GM21717 (cell line): ENCODE measurements at regions not wholly inside any gene's neighbourhood (a gene's known extent, or its start where the extent isn't known, plus 50 kb on each side); places are given as distances from the start of the nearest gene placed in this dataset.

Source experiments
- ATAC-seq: cut with Tn5 transposase; IDR thresholded peaks from one replicate; pipeline ENCODE4 v1.9.1; 2021; ENCODE audit warnings: mild to moderate bottlenecking, moderate library complexity; ENCODE audit not compliant: unreplicated experiment

DNA sequence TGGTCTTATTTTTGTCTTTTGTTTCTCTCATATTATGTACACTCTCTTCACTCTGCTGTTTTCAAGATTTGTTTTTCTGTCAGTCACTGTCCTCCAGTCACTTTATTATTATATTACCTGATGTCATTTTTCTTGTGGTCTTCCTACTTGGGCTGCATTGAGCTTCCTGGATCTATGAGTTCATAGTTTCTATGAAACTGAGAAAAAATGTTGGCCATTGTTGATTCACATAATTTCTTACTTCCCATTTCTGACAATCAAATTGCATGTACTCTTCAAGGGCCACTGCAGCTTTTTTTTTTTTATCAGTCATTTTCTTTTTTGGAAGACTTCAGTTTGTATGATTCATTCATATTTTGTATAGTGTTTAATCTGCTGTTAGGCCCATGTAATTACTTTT lies 1180.6 kb upstream of the GBE1 start:
- no peak for ATAC-seq

DNA sequence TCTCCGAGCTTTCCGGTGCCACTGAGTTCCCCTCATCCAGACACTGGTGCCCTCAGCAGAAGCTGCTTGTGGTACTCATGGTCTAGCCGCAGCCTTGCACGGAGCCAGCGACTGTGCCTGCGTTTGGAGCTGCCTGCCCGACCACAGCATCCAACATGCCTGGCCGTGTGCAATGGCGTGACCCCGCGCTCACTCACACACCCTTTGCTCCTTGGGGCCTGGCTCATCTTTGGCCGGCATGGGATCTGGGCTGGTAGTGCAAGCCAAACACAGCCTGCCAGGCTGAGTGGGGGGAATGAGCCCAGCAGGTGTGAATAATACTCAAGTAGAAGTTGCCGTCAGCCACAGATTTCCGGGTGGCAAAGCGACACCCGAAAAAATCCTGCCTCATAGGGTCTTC lies 1178.7 kb upstream of the GBE1 start:
- ATAC-seq, result no peak

DNA sequence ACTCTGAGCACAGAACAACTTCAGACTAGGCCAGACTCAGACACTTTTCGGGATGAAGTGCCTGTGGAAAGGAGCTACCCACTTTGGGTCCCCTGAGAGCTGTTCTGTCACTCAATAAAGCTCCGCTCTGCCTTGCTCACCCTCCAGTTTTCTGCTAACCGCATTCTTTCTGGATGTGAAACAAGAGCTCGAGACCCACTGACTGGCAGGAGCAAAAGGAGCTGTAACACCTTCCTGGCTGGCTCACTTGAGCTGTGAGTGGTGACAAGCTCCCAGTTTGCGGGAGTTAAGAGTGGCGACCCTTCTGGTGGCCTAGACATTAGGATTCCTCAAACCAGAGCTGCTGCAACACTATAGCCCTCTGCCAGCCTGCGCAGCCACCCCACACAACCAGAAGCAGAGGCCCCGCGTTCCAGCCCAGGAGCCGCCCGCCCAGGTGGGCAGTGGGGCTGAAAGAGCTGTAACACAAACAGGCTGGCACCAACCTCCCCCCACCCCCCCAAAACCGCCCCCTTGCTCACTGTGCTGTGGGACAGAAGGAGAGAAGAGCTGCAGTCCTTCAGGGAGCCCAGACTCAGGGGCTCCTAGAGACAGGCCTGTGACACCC lies 1178.1 kb upstream of the GBE1 start:
- ATAC-seq, result no peak

DNA sequence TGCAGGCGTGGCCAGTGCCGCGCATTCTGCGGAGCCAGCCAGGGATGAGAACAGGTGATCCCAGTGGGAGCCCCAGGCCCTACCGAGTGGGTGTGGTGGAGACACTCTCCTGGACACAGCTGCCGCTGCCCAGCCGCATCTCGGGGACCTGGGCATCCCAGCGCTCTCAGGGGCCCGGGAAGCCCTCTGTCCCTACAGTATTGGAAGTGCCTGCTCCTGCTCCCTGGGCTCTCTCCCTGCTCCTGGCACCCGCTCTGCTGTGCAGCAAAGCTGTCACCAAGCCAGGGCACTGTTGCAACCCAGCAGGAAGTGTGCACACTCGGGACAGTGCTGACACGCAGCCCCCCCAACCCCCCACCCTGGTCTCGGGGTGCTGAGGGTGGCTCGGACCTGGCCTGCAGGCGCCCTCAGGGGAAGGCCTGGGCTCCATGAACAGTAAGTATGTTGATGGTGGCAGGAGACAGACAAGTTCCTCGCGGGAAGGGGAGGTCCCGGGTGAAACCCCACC lies 1177.4 kb upstream of the GBE1 start:
- no peak for ATAC-seq

DNA sequence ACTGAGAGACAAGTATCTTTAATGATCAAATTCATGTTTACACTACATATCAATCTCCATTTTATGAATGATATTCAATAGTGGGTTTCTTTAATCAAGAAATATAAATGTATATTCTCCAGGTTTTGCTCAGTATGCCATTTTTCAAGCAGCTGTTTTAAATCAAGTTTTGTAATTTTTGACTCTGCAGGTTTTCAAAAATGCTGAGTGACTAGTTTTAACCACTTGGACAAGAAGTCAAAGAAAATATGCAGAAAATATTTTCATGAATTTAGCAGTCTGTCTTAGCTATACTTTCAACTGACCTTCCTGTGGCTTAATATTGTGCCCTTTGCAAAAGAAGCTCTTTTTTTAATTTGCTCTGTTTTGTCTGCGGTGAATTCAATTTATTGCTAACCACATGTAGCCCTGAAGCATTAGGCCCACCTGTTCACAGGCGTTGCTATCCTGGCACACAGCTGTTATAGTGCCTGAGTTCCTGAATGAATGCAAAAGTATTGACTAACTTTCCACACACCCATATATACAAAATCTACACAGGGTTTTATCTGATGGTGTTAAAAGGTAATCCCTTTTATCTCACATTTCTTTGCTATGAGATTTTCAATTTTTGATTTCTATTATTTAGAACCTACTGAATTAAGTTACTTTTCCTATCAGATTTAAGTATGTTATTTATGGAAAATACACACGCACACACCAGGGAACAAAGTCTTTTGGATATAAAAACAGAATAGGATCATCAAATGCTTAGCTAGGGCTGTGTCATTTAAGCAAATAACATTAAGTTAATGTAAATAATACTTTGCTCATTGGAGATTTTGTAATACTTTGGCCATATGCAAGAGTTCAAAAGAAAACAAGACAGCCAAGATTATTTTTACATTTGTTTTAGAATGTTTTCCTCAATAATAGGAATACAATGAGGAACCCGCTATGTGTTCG lies 1166.1 kb upstream of the GBE1 start:
- ATAC-seq, result no peak

DNA sequence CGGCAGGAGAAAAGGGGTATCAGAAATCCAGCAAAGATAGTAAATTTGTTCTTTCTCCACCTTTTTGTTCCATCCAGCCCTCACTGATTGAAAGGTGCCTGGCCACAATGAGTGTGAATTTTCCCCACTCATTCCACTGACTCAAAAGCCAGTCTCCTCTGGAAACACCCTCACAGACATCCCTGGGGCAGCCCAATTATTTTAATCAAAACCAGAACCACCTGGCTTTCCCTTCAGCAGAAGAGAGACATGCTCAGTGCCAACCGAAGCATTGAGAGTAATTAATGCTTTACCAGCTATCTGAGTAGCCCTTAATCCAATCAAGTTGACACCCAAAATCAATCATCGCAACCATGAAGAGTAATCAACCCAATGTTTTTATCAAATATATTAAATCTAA lies 1129.6 kb upstream of the GBE1 start:
- no peak for ATAC-seq

DNA sequence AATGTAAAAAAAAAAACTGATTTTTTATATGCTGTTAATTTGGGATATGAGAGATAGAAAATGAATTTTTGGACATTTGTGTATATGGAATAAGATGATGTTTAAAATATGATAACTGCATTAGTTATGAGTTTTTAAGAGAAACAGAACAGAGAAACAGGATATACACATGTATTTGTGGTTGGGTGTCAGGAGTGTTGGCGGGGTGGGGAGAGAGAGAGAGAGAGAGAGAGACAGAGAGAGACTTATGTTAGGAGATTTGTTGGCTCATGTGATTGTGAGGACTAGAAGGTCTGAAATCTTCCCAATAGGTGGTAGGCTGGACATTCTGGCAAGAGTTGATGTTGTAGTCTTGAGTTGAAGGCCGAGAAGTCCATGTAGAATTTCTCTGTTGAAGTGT lies 1121.6 kb upstream of the GBE1 start:
- ATAC-seq, result no peak

DNA sequence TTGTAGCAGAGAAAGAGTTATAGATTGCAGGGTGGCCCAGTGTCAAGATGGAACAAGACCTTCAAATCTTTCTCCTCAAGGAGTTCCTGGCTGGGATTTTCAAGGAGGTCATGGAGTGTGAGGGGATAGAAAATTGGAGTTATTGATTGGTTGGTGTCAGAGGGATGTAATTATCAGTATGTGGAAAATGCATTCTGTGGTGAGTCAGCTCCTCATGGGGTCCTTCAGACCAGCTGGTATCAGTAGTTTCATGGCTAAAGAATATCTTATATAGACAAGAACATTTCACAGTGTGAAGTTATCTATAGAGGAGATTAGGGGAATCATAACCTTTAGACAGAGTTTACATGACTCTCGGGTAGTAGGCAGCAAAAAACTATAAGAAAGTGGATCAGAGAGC lies 1114.0 kb upstream of the GBE1 start:
- no peak for ATAC-seq

DNA sequence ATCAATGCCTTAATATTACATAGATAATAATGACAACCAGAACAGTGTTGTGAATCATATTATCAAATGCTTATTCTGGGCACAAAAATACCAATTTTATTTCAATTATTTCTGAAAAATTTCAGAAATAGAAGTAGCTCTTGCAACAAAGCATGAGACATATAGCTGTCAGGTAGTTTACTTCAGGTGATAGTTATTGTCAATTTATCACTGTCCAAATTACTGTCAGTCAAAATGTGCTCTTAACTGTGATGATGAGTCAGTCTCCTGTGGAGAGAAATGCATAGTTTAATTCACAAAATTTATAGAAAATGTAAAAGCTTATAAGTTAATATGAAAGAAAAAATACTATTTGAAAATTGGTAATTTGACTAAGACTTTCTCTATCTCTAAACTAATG lies 1078.4 kb upstream of the GBE1 start:
- no peak for ATAC-seq

DNA sequence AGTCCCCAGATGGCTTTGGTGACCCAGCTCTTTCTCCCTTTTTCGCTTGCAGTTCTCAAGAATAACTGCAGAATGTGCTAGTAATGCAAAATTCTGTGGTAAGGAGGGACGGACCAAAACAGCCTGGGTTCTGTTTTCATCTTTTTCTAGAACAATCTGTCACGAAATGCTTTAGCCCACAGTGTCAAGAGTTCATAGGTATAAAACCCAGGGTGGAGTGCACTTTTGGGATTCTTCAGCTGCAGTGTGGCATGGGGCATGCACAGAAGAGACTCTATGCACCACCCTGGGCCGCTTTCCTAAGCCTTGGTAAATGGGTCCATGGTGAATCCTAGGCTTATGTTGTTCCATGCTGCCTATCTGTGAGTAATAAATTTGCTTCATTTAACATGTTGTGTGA lies 1072.7 kb upstream of the GBE1 start:
- no peak for ATAC-seq

DNA sequence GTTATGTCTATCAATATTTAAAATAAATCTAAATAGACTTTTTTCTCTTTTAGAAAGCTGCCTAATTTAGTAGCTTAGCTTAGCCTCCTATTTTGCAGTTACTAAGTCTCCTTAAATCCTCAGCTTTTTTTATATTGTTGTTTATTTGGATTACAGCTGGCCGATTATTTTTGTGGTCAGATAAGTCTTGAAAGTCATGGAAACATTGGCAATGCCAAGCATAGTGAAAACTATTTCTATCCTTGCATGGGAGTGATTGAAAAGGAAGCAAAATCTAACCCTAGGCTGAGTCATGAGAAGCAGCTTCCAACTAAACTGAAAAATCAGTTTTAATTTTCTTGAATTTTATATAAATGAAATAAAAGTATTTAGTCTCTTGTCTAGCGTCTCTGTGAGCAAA lies 1063.0 kb upstream of the GBE1 start:
- no peak for ATAC-seq

DNA sequence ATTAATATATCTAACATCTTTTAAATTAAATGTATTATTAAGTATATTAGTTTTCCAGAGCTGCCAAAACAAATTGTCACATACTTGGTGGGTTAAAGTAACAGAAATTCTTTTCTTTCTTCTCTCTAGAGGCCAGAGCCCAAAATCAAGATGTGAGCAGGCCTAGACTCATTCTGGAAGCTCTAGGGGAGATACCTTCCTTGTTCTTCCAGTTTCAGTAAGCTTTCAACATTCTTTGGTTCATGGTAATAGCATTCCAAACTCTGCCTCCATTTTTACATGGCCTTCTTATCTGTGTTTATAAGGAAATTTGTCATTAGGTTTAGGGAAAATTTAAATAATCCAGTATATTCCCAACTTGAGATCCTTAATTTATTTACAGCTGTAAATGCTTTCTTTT lies 1054.6 kb upstream of the GBE1 start:
- ATAC-seq, result no peak

DNA sequence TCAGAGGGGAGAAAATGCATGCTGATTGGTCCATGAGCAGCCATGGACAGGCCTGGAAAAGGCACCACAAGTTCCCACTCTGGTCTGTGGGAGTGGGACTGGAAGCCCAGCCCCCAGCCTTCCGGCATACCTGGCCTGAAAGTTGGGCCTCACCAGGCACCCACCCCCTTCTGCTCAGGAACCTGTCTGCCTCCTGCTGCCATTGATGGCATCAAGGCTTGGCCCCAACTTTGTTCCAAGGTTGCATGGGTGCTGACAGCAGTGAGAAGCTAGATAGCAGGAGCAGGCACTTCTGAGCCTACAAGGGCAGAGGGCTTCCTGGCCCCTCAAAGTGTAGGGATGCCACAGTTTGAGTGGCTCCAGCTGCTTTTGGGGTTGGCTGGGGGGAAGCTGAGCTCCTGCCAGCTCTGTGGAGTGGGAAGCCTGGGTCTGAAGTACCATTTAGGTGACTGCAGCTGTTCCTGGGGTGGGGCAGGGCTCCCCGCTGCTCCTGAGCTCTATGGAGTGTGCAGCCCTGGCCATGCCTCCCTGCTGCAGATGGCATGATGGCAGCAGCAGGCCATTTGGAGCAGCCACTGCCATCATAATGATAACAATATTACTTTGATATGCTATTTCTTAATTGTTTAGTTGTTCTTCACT lies 1054.1 kb upstream of the GBE1 start:
- no peak for ATAC-seq

DNA sequence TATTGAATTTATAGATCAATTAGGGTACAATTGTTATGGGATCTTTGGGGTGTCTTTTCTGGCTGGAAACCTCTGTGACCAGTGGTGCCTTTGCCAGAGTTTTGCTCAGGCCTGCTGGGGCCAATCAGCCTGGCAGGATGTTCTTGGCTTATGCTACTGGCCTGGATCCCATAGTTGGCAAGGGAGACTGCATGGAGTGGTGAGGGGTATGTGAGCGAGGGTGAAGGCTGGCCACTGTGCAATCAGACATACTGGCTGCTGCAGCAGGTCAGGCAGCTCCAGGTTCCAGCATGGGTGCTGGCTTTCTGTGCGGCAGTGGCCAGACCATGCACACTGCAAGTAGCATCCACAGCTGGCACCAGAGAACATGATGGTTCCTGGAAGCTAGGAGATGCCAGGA lies 1053.2 kb upstream of the GBE1 start:
- no peak for ATAC-seq

DNA sequence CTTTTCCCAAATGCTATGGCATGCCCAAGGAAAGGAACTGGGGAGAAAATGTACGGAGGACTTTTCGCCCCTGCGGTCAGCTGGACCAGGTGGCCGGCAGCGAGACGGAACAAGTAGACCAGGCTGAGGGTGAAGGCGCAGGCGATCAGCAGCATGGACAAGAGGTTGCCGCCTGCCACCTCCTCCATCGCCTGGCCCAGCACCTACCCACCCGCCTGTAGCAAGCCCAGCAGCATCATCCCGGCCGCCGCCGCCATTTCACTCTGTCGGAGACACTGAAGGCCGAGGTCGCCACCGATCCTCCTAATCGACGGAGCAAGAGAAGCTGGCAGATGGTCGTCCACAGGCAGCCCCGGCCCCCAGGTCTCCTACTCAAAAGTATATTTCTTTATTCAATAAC lies 1046.3 kb upstream of the GBE1 start:
- ATAC-seq, result no peak

DNA sequence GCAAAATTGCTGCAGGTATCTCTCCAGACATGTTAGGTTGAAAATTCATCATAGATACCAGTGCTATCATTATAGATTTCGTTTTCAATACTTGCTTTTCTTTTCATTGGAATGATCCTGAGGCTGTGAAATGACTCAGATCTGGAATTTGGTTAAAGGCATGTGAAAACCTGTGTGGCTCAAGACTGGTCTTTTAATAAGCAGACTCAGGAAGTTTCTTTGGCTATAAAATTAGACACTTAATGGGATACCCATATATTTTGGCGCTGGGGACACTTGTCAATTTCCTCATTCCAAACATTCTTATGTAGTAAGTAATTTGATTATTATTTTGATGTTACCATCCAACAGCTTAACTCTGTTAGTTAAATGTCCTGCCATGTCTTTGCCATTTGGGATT lies 1041.1 kb upstream of the GBE1 start:
- ATAC-seq, result no peak

DNA sequence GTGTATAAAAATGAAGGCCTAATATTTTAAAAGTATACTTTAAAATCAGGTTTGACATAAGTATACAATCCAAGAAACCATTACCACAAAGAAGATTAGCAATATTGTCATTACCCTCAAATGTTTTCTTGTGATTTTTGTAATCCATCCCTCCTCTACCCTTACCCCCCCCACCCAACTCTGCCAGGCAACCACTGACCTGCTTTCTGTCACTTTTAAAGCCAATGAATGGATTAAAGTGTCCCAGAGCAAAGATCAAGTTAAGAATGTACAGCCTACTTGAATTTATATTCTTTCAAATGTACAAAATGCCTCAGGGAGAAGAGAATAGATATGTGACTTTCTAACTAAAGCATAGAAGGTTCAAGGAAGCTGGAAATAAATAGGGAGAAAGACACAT lies 1038.8 kb upstream of the GBE1 start:
- ATAC-seq, result no peak

DNA sequence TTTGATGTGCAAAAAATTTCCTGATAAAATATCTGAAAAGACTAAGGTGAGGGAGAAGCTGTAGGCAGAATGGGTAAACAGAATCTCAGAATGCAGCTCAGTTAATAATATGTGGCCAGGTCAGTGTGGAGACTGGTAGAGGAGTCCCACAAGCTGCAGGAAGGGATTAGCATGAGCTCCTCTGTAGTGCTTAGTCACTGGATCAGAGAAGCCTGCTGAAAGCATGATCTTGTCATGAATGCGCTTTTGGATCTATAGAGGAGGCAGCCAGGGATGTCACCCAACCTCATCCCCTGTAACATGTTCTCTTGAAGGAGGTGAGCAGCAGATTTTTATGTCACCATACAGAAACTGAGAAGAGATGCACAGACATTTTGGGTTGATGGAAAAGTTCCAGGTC lies 1035.3 kb upstream of the GBE1 start:
- no peak for ATAC-seq

DNA sequence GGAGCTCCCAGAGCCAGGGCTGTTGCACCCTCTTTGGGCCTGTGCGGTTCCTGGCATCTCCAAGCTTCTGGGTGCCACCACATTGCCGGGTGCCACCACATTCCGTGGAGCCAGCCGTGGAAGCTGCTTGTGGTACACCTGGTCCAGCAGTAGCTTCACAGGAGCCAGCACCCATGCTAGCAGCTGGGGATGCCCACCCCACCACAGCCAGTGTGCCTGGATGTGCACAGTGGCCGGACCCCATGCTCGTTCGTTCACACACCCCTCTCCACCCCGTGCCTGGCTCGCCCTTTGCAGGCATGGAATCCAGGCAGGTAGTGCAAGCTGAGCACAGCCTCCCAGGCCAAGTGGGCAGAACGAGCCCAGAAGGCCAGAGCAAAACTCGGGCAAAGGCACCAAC lies 1029.8 kb upstream of the GBE1 start:
- ATAC-seq, result no peak

DNA sequence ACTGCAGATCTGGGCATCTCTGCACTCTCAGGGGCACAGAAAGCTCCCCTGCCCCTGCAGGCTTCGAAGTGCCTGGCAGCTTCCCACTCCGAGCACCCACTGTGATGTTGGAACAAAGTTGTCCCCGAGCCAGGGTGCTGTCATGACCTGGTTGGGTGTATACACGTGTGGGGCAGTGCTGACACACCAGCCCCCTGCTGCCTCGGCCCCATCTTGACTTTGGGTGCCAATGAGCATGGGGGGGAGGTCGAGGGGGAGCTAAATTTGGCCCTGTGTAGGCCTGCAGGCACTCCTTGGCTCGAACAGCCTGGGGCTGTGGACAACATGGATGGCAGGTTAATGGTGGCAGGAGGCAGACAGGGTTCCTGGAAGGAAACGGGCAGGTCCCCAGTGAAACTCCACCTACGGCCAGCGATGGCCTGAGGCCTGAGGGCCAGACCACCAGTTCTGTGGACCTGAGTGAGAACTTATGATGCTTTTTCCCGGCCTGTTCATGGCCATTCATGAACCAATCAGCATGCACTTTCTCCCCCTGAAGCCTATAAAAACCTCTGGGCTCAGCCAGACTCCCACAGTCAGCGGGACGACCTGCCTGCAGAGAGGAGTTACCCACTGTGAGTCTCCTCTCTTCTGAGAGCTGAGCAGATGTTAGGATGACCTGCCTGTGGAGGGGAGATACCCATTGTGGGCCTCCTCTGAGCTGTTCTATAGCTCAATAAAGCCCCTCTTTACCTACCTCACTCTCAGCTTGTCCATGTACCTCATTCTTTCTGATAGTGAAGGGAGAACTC lies 1029.1 kb upstream of the GBE1 start:
- no peak for ATAC-seq

DNA sequence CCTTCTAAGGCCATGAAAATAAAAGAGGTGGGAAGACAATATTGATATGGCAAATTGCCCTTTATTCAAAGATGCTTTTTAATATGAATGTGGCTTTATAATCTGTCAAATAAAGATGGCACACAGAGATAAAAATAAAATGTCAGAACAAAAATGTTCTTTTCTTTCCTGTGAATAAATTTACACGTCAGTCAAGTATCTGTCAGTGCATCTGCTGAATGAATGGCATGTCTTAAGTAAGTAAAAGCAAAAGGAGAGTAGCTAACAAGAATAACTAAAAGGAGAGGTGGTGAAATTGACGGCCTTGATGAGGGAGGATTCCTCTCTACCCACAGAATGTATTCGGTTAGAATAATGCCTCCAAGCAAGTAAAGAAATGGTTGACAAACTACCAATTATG lies 1021.7 kb upstream of the GBE1 start:
- no peak for ATAC-seq
